Colonic mucosa (tissue), 4 donors: ENCODE measurements at regions not wholly inside any gene's neighbourhood (a gene's known extent, or its start where the extent isn't known, plus 50 kb on each side); places are given as distances from the start of the nearest gene placed in this dataset.

Experiments
- DNase-seq: peaks from one replicate; pipeline ENCODE4 v3.0.0-alpha.2; 2020
- H3K27ac ChIP-seq: fragments of 200-600 bp; one replicate; pipeline ENCODE4 v1.8.0; 2021
- H3K27me3 ChIP-seq: fragments of 200-600 bp; one replicate; pipeline ENCODE4 v1.8.0; 2021
- H3K36me3 ChIP-seq: fragments of 200-600 bp; one replicate; pipeline ENCODE4 v1.8.0; 2021
- H3K4me1 ChIP-seq: fragments of 200-600 bp; one replicate; pipeline ENCODE4 v1.8.0; 2021; ENCODE audit warnings: mild to moderate bottlenecking
- H3K4me3 ChIP-seq: fragments of 200-600 bp; one replicate; pipeline ENCODE4 v1.8.0; 2021
- H3K9ac ChIP-seq, 2 donors: one replicate each; pipeline ENCODE4 v1.7.0; 2013; ENCODE audit warnings: control low read depth in 2 of 2, low read depth in 2 of 2, low read length in 2 of 2
- H3K9me3 ChIP-seq: fragments of 200-600 bp; one replicate; pipeline ENCODE4 v1.8.0; 2021
- CTCF ChIP-seq: fragments of 200-600 bp; IDR thresholded peaks from one replicate; pipeline ENCODE4 v1.8.0; 2022; ENCODE audit warnings: antibody characterized with exemption, mild to moderate bottlenecking
- intact Hi-C: fragments of 100-400 bp; cut with DNase I; formaldehyde crosslinking; loops from one replicate; pipeline ENCODE4 v1.14.1; 2022
- donor health status: healthy.
- donor health status: DM: no; HTN: no; CAD: no.
- donor health status: DM: no; HTN: no; CAD: no.

- H3K4me1 ChIP-seq = no peaks in the 10 kb centered on the region
- no peaks in the 10 kb centered on the region for H3K9me3 ChIP-seq
- no peaks in the 10 kb centered on the region for H3K27me3 ChIP-seq
- H3K27ac ChIP-seq = no peak overlapping the region
- no peak for DNase-seq
- H3K4me3 ChIP-seq = no peak overlapping the region
- no peak for TF ChIP-seq CTCF
- intact Hi-C loops = no loop called here
- H3K9ac ChIP-seq = no peak overlapping the region
- H3K36me3 ChIP-seq = no peaks in the 10 kb centered on the region
Measured at GRCh38 chr3:72242326-72242725, 457.4 kb upstream of the PROK2 start.

GRCh38 chr3:72241525-72241924, 456.6 kb upstream of the PROK2 start:
- TF ChIP-seq CTCF = no peak
- no peak overlapping the region for H3K27ac ChIP-seq
- H3K9ac ChIP-seq = no peak overlapping the region
- no peak for DNase-seq
- intact Hi-C loops = no loop called here
- no peaks in the 10 kb centered on the region for H3K36me3 ChIP-seq
- H3K4me3 ChIP-seq = no peak overlapping the region
- H3K4me1 ChIP-seq = no peaks in the 10 kb centered on the region
- no peaks in the 10 kb centered on the region for H3K27me3 ChIP-seq
- H3K9me3 ChIP-seq = no peaks in the 10 kb centered on the region

- intact Hi-C loops = no loop called here
- no peak overlapping the region for H3K4me3 ChIP-seq
- no peaks in the 10 kb centered on the region for H3K36me3 ChIP-seq
- DNase-seq = no peak
- no peak overlapping the region for H3K9ac ChIP-seq
- no peak overlapping the region for H3K27ac ChIP-seq
- H3K27me3 ChIP-seq = no peaks in the 10 kb centered on the region
- no peak for TF ChIP-seq CTCF
- no peaks in the 10 kb centered on the region for H3K4me1 ChIP-seq
- H3K9me3 ChIP-seq = no peaks in the 10 kb centered on the region
Measured at GRCh38 chr3:72240531-72240930, 455.6 kb upstream of the PROK2 start.

- Histone ChIP-seq H3K4me1 (no peaks in the 10 kb centered on the region), H3K4me3 (no peak overlapping the region), H3K9ac (no peak overlapping the region), H3K27ac (no peak overlapping the region), H3K9me3 (no peaks in the 10 kb centered on the region), H3K36me3 (no peaks in the 10 kb centered on the region), H3K27me3 (no peaks in the 10 kb centered on the region)
- intact Hi-C loops = no loop called here
- DNase-seq = no peak
- TF ChIP-seq CTCF = no peak
Measured at GRCh38 chr3:72238801-72239200, 453.9 kb upstream of the PROK2 start.

GRCh38 chr3:72238010-72238691, 453.2 kb upstream of the PROK2 start:
- intact Hi-C loops = no loop called here

More at GRCh38 chr3:72238010-72238691, 453.2 kb upstream of the PROK2 start:
- Histone ChIP-seq H3K9me3 (no peaks in the 10 kb centered on the region), H3K4me1 (no peaks in the 10 kb centered on the region), H3K9ac (no peak overlapping the region), H3K27me3 (no peaks in the 10 kb centered on the region), H3K36me3 (no peaks in the 10 kb centered on the region), H3K4me3 (no peak overlapping the region), H3K27ac (no peak overlapping the region)
- no peak for TF ChIP-seq CTCF
- no peak for DNase-seq
